ENCODE measurements at regions not wholly inside any gene's neighbourhood (a gene's known extent, or its start where the extent isn't known, plus 50 kb on each side); places are given as distances from the start of the nearest gene placed in this dataset.
"Not testable (repeated sequence)": the region's sequence is repeated elsewhere in the genome, so short reads cannot be mapped to it uniquely, and the experiment has no call there.

GRCh38 chrX:110519501-110519900, 160.9 kb downstream of the RTL9 start:
- DNase-seq = no peak

GRCh38 chrX:110519906-110520452, 161.3 kb downstream of the RTL9 start:
- no peak for DNase-seq

DNA sequence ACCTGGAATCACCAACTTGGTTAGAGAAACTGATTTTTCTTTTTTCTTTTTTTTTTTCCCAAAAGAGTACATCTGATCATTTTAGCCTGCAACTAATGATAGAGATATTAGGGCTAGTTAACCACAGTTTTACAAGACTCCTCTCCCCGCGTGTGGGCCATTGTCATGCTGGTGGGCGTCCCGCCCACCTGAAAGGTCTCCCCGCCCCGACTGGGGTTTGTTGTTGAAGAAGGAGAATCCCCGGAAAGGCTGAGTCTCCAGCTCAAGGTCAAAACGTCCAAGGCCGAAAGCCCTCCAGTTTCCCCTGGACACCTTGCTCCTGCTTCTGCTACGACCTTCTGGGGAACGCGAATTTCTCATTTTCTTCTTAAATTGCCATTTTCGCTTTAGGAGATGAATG, 162.0 kb downstream of the RTL9 start:
- DNase-seq = not testable (repeated sequence)

GRCh38 chrX:110531873-110532580, 173.4 kb downstream of the RTL9 start:
- no peak for DNase-seq

DNA sequence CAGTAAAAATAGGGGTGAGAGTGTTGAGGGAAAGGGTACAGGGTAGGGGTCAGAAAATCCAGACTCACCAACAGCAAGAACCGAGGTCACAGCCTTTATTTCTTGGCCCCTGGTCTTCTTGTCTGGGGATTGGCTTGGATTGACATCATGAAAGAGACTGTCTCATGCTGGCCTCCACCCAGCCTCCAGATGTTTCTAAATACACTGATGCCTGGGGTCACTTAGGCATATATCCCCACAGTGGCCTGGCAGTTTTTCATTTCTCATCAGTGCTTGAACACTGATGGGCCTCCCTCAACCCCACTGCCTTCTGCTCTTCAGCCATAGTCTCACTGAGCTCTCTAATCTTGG, 173.9 kb downstream of the RTL9 start:
- no peak for DNase-seq

DNA sequence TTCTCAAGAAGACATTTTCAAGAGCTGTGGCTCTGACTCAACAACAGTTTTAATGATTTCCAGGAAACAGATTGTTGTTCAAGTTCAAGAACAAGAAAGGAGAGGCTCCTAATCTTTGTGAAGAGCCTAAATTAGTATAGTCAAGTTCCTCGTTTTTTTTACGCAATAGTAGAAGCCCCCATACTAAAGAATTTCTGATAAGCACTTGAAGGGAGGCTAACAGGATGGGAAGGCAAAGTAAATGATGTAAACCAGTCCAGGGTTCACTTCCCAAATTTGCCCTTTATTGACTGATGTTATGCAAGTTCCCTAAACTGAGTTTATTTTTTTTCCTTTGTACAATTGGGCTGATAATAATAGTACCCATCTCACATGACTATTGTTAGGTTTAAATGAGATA, 178.2 kb downstream of the RTL9 start:
- no peak for DNase-seq

- no peak for DNase-seq
Measured at GRCh38 chrX:110541266-110541665, 182.6 kb downstream of the RTL9 start.

DNA sequence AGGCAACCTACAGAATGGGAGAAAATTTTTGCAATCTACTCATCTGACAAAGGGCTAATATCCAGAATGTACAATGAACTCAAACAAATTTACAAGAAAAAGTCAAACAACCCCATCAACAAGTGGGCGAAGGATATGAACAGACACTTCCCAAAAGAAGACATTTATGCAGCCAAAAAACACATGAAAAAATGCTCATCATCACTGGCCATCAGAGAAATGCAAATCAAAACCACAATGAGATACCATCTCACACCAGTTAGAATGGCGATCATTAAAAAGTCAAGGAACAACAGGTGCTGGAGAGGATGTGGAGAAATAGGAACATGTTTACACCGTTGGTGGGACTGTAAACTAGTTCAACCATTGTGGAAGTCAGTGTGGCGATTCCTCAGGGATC, 192.2 kb downstream of the RTL9 start:
- not testable (repeated sequence) for DNase-seq

- no peak for DNase-seq
Measured at GRCh38 chrX:110557864-110558263, 199.2 kb downstream of the RTL9 start.

DNA sequence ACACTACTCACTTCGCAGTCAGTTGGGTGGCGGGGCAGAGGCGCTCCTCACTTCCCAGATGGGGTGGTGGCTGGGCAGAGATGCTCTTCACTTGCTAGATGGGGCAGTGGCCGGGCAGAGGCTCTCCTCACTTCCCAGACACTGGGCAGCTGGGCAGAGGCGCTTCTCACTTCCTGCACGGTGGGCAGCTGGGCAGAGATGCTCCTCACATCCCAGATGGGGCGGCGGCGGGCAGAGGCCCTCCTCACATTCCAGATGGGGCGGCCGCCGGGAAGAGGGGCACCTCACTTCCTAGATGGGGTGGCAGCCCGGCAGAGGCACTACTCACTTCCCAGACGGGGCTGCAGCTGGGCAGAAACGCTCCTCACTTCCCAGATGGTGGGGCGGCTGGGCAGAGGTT, 199.8 kb downstream of the RTL9 start:
- no peak for DNase-seq

GRCh38 chrX:110561034-110561433, 202.4 kb downstream of the RTL9 start:
- DNase-seq = no peak

- DNase-seq = no peak
Measured at GRCh38 chrX:110563282-110563681, 204.6 kb downstream of the RTL9 start.

- DNase-seq = no peak
Measured at GRCh38 chrX:110568441-110568840, 209.8 kb downstream of the RTL9 start.

DNA sequence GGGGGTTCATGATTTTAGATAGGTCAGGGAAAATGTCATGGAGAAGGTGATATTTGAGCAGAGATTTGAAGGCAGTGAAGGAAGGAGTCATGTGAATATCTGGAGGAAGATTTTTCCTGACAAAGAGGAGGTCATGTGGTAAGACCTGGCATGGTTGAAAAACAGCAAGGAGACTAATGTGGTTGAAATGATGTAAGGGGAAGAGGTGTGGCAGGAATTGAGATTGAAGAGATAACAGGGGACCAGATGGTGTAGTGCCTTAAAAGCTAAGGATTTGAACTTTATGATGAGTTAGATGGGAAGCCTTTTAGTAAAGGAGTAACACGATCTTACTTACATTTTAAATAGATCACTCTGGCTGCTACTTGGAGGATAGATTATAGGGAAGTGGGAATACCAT, 210.9 kb downstream of the RTL9 start:
- no peak for DNase-seq

- no peak for DNase-seq
Measured at GRCh38 chrX:110578270-110578669, 217.3 kb downstream of the CHRDL1 start.

DNA sequence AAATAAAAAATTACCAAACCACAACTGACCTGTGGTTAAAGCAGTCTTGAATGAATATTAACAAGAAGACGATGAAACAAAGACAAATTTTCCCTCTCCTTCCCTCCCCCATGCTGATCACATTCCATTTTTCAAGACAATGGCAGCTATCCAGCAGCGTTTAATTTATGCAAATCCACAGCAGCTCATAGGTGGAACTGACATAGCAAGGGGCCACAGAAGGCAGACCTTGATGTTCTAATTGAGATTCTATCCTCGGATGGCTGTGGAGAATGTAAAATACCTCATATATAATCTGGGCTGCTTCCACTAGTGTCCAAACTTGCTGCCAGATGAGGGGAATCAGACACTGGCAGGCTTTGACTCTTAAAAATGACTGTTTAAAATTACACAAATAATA, 211.5 kb downstream of the CHRDL1 start:
- DNase-seq = no peak

GRCh38 chrX:110588164-110588563, 207.5 kb downstream of the CHRDL1 start:
- no peak for DNase-seq

DNA sequence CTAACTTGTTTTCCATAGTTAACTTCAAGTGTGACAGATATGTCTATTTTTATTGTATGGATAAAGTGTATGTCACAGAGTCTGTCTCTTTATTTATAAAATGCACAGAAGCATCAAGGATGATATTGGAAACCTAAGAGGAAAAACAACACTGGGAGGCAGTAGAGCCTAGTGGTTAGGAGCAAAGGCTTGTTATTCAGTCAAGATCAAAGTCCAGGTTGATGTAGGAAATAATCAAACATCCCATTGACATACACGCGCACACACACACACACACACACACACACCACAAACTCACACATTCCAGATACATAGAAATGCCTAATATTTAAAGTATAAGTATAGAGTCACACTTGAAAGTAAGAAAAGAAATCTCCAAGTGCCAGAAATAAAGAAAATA, 206.8 kb downstream of the CHRDL1 start:
- no peak for DNase-seq

GRCh38 chrX:110600745-110601310, 194.8 kb downstream of the CHRDL1 start:
- DNase-seq = no peak

DNA sequence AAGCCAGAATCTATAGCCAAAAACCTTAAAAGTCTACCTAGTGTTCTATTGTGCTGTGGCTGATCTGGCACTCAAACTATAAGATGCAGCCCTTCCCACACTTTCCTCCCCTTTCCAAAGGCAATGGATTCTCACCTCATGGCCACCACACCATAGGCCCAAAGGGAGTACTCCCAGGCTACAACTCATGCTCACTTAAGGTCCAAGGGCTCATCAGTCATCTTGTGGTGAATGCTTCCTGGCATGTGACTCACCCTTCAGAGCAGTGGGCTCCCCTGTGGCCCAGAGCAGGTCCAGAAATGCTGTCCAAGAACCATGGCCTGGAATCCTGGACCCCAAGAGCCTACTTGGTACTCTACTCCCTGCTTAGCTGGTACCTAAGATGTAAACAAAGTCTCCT, 181.0 kb downstream of the CHRDL1 start:
- no peak for DNase-seq
